ENCODE measurements at regions not wholly inside any gene's neighbourhood (a gene's known extent, or its start where the extent isn't known, plus 50 kb on each side); places are given as distances from the start of the nearest gene placed in this dataset.
"Not testable (repeated sequence)": the region's sequence is repeated elsewhere in the genome, so short reads cannot be mapped to it uniquely, and the experiment has no call there.

DNA sequence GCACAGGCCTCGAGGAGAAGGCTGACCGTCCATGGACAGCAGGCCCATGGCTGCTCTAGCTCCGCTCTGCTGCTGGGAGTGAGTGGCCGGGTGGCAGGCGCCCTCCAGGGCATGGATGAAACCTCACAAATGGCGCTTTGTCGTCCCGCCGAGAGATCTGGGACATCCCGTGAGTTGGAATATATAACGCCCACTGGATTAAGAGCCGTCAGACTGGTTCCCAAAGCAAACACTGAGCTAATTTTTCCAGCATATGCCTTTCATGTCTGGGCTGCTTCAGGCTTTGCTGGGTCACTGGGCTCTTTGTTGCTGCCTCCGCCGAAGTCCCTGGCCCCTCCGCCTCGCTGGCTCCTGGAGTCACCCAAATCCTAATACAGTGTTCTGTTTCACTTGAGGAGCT lies 266.3 kb downstream of the FOXL1 start:
- DNase-seq: no peak

- DNase-seq: no peak
Measured at GRCh38 chr16:86846136-86846535, 267.8 kb downstream of the FOXL1 start.

DNA sequence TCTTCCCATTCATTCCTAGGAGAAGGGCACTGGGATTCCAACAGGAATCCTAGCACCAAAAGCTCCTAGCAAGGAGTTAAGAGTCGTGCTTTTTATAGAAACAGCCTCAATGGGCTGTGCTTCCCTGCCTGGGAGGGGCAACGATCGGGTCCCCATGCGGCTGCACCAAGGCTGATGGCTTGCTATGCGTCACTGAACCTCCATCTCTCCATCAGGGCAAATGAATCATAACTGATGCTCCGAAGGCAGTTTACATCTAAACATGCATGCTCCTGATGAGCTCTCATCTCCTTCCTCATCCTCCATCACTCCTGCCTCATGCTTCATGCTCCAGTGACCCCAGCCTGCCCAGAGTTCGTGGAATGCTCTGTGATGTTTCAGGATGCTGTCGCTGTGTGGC lies 270.5 kb downstream of the FOXL1 start:
- no peak for DNase-seq

GRCh38 chr16:86850670-86851069 lies 272.3 kb downstream of the FOXL1 start:
- no peak for DNase-seq

DNA sequence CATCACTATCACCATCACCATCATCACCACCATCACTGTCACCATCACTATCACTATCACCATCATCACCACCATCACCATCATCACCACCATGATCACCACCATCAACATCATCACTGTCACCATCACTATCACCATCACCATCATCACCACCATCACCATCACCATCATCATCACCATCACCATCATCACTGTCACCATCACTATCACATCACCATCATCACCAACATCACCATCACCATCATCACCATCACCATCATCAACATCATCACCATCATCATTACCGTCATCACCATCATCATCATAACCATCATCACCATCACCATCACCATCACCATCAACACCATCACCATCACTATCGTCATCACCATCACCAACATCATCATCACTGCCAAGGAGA lies 273.8 kb downstream of the FOXL1 start:
- no peak for DNase-seq

GRCh38 chr16:86854058-86854621 lies 275.8 kb downstream of the FOXL1 start:
- DNase-seq: no peak

- no peak for DNase-seq
Measured at GRCh38 chr16:86854626-86855294, 276.4 kb downstream of the FOXL1 start.

DNA sequence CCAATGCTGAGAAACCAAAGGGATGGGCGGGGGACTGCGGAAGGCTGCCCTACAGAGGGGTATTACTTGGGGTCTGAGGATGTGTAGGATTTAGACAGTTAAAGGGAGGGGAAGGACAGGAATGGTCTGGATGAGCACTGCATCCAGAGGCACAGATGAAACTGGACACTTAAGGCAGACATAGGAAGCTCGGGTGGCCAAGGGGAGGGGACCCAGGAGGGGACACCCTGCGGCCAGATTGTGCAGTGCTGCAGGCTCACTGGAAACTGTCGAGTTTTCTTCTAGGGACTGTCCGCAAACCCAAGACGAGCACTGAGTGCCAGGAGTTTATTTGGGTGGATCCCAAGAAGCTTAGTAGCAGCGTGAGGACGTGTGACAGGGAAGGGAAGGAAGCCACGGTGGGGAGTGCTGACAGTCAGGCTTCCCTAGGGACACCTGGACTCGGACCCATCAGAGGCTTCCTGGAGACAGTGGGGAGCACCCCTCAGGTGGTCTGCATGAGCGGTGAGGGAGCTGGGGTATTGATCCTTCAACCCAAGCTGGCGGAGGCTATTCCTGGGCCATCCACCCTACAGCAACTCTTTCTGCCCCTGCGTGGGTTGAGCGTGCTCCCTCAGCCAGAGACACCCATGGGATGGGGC lies 278.7 kb downstream of the FOXL1 start:
- DNase-seq: no peak

DNA sequence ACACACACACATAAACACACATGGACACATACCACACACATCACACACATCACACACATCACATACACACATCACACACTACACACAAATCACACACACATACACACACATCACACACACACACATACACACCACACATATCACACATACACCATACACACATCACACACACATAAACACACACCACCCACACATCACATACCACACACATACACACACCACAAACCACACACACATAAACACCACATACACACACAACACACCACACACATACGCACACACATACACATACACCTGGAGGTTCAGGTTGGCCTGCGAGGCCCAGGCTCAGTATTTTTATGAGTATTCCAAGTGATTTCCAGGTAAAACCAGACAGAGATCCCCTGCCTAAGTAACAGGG lies 279.5 kb downstream of the FOXL1 start:
- DNase-seq: no peak

GRCh38 chr16:86858501-86858900 lies 280.2 kb downstream of the FOXL1 start:
- DNase-seq: no peak

DNA sequence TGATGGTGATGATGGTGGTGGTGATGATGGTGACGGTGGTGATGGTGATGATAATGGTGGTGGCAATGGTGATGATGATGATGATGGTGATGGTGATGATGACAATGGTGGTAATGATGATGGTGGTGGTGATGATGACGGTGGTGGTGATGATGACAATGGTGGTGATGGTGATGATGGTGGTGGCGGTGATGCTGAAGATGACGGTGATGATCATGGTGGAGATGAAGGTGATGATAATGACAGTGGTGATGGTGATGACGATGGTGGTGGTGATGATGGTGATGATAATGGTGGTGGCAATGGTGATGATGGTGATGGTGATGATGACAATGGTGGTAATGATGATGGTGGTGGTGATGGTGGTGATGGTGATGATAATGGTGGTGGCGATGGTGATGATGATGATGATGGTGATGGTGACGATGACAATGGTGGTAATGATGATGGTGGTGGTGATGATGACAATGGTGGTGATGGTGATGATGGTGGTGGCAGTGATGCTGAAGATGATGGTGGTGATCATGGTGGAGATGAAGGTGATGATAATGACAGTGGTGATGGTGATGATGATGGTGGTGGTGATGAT lies 283.0 kb downstream of the FOXL1 start:
- not testable (repeated sequence) for DNase-seq

GRCh38 chr16:86862595-86863280 lies 284.4 kb downstream of the FOXL1 start:
- no peak for DNase-seq

DNA sequence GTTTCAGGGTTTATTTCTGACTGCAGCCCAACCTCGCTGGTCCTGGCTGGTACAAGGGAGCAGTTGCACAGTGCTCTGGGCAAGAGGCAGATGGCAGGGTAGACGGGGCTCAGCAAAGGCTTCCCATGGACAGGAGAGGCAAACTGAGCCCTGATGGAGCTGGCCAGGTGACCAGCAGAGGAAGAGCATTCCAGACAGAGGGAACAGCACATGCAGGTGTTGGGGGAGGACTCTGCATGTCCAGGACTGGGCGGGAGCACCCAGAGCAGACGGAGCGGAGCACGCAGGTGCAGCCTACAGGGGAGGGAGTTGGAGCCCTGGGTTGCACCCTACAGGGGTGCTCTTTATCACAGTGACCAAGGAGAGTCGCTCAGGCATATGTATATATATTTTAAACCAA lies 285.3 kb downstream of the FOXL1 start:
- no peak for DNase-seq

GRCh38 chr16:86864586-86864985 lies 286.2 kb downstream of the FOXL1 start:
- DNase-seq: no peak

GRCh38 chr16:86865851-86866662 lies 287.7 kb downstream of the FOXL1 start:
- no peak for DNase-seq

- DNase-seq: no peak
Measured at GRCh38 chr16:86866986-86867722, 288.8 kb downstream of the FOXL1 start.

DNA sequence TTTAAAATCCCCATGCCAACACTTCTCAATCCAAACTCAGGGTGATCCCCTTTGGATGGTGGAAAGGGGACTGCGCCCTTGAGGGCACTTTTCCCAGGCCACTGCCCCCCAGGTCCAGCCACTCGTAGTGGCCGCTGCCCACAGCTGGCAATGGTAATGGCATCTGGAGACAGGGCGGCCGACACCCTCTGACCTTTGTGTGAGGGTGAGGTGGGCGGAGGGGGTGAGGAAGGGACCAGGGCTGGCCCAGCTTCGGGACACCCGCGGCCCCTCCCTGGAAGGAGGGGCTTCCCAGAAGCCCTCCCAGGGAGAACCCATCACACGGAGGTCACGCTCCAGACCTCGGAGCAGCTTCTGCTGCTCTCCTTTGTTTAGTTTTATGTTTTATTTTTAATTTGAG lies 289.7 kb downstream of the FOXL1 start:
- no peak for DNase-seq

- no peak for DNase-seq
Measured at GRCh38 chr16:86868786-86869185, 290.4 kb downstream of the FOXL1 start.

DNA sequence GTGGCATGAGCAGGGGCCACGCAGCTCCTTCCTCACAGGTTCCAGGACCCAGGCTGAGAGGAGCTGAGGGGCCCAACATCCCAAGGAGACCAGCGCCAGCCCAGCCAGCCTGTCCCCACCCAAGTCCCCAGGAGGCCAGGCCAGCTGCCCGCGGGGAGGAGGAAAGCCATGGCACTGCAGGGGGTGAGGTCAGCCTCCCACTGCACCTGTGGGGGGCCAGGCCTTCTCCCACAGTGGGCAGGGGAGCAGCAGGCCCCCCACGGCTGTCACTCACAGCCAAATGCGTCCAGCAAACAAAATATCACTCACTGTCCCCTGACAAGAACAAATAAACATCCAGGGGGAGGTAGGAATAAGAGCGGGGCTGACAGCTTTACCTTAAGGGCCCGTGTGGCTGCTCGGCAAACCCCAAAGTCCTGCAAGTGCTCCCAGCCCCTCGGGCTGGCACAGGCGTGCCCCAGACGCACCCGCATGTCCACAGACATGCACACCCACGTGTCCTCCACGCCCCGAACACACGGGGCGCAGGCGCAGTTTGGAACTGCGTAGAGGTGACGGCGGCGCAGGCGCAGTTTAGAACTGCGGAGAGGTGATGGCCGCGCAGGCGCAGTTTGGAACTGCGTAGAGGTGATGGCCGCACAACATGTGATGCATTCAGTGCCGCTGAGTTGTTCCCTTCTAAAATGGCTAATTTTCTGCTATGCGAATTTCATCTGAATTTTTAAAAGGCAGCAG lies 291.1 kb downstream of the FOXL1 start:
- no peak for DNase-seq

DNA sequence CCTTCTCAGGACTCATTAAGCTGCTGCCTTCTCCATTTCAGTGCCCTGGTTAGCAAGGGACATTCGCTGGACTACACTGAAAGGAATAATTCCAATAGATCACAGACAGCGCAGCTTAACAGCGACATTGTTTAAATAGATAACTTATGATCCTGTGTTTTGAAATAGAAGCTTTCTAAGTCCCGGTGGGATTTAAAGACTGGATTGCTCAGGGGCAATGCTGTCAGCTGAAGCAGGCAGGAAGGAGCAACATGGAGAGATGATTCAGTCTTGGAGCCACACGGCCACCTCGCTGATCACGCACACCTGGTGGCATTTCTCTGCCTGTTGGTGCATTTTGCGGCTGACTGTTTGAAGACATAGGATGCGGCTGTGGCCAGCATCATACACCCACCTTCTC lies 292.0 kb downstream of the FOXL1 start:
- DNase-seq: no peak

GRCh38 chr16:86872131-86872530 lies 293.8 kb downstream of the FOXL1 start:
- DNase-seq: no peak
